Rectal smooth muscle tissue (tissue), 1 donor: ENCODE measurements at regions not wholly inside any gene's neighbourhood (a gene's known extent, or its start where the extent isn't known, plus 50 kb on each side); places are given as distances from the start of the nearest gene placed in this dataset.

Experiments
- H3K27ac ChIP-seq: one replicate; pipeline ENCODE4 v1.7.0; 2013; ENCODE audit warnings: low read depth, low read length, inconsistent platforms
- H3K27me3 ChIP-seq: one replicate; pipeline ENCODE4 v1.7.0; 2013; ENCODE audit warnings: low read length; ENCODE audit not compliant: control insufficient read depth, insufficient read depth
- H3K36me3 ChIP-seq: one replicate; pipeline ENCODE4 v1.7.0; 2013; ENCODE audit warnings: low read length; ENCODE audit not compliant: control insufficient read depth, insufficient read depth
- H3K4me1 ChIP-seq: one replicate; pipeline ENCODE4 v1.7.0; 2013; ENCODE audit warnings: low read length; ENCODE audit not compliant: control insufficient read depth, insufficient read depth
- H3K4me3 ChIP-seq: one replicate; pipeline ENCODE4 v1.7.0; 2013; ENCODE audit warnings: low read length
- H3K9ac ChIP-seq: one replicate; pipeline ENCODE4 v1.7.0; 2013; ENCODE audit warnings: low read length

- Histone ChIP-seq H3K36me3 (no peaks in the 10 kb centered on the region), H3K9ac (no peak overlapping the region), H3K27ac (no peak overlapping the region), H3K27me3 (no peaks in the 10 kb centered on the region), H3K4me3 (no peak overlapping the region), H3K4me1 (no peaks in the 10 kb centered on the region)
Measured at GRCh38 chr20:60250251-60250650, 292.0 kb downstream of the CDH26 start.

GRCh38 chr20:60252866-60253265 lies 294.6 kb downstream of the CDH26 start:
- no peaks in the 10 kb centered on the region for H3K4me1 ChIP-seq
- H3K4me3 ChIP-seq = no peak overlapping the region
- no peak overlapping the region for H3K27ac ChIP-seq
- no peaks in the 10 kb centered on the region for H3K36me3 ChIP-seq
- no peaks in the 10 kb centered on the region for H3K27me3 ChIP-seq
- no peak overlapping the region for H3K9ac ChIP-seq

GRCh38 chr20:60253471-60253870 lies 295.2 kb downstream of the CDH26 start:
- Histone ChIP-seq H3K27me3 (no peaks in the 10 kb centered on the region), H3K9ac (no peak overlapping the region), H3K36me3 (no peaks in the 10 kb centered on the region), H3K4me3 (no peak overlapping the region), H3K4me1 (no peaks in the 10 kb centered on the region), H3K27ac (no peak overlapping the region)

GRCh38 chr20:60254901-60255411 lies 296.7 kb downstream of the CDH26 start:
- no peaks in the 10 kb centered on the region for H3K36me3 ChIP-seq
- H3K4me1 ChIP-seq = no peaks in the 10 kb centered on the region
- no peak overlapping the region for H3K9ac ChIP-seq
- H3K4me3 ChIP-seq = no peak overlapping the region
- no peak overlapping the region for H3K27ac ChIP-seq
- H3K27me3 ChIP-seq = no peaks in the 10 kb centered on the region

- no peaks in the 10 kb centered on the region for H3K27me3 ChIP-seq
- H3K4me1 ChIP-seq = no peaks in the 10 kb centered on the region
- H3K27ac ChIP-seq = no peak overlapping the region
- H3K4me3 ChIP-seq = no peak overlapping the region
- no peaks in the 10 kb centered on the region for H3K36me3 ChIP-seq
- H3K9ac ChIP-seq = no peak overlapping the region
Measured at GRCh38 chr20:60255415-60255814, 297.2 kb downstream of the CDH26 start.

- Histone ChIP-seq H3K27me3 (no peaks in the 10 kb centered on the region), H3K9ac (no peak overlapping the region), H3K4me1 (no peaks in the 10 kb centered on the region), H3K27ac (no peak overlapping the region), H3K36me3 (no peaks in the 10 kb centered on the region), H3K4me3 (no peak overlapping the region)
Measured at GRCh38 chr20:60255866-60256265, 297.6 kb downstream of the CDH26 start.

GRCh38 chr20:60256811-60257210 lies 298.6 kb downstream of the CDH26 start:
- H3K4me3 ChIP-seq = no peak overlapping the region
- no peaks in the 10 kb centered on the region for H3K4me1 ChIP-seq
- no peak overlapping the region for H3K9ac ChIP-seq
- H3K36me3 ChIP-seq = no peaks in the 10 kb centered on the region
- H3K27me3 ChIP-seq = no peaks in the 10 kb centered on the region
- no peak overlapping the region for H3K27ac ChIP-seq

GRCh38 chr20:60257671-60258070 lies 299.4 kb downstream of the CDH26 start:
- Histone ChIP-seq H3K9ac (no peak overlapping the region), H3K36me3 (no peaks in the 10 kb centered on the region), H3K4me3 (no peak overlapping the region), H3K4me1 (no peaks in the 10 kb centered on the region), H3K27ac (no peak overlapping the region), H3K27me3 (no peaks in the 10 kb centered on the region)

- Histone ChIP-seq H3K27ac (no peak overlapping the region), H3K4me1 (no peaks in the 10 kb centered on the region), H3K4me3 (no peak overlapping the region), H3K27me3 (no peaks in the 10 kb centered on the region), H3K9ac (no peak overlapping the region), H3K36me3 (no peaks in the 10 kb centered on the region)
Measured at GRCh38 chr20:60258255-60258863, 300.1 kb downstream of the CDH26 start.

GRCh38 chr20:60261333-60261732 lies 303.1 kb downstream of the CDH26 start:
- Histone ChIP-seq H3K9ac (no peak overlapping the region), H3K27ac (no peak overlapping the region), H3K27me3 (no peaks in the 10 kb centered on the region), H3K4me3 (no peak overlapping the region), H3K36me3 (no peaks in the 10 kb centered on the region), H3K4me1 (no peaks in the 10 kb centered on the region)

GRCh38 chr20:60262967-60263603 lies 304.9 kb downstream of the CDH26 start:
- Histone ChIP-seq H3K4me3 (no peak overlapping the region), H3K27me3 (no peaks in the 10 kb centered on the region), H3K4me1 (no peaks in the 10 kb centered on the region), H3K36me3 (no peaks in the 10 kb centered on the region), H3K27ac (no peak overlapping the region), H3K9ac (no peak overlapping the region)

- Histone ChIP-seq H3K4me1 (no peaks in the 10 kb centered on the region), H3K9ac (no peak overlapping the region), H3K4me3 (no peak overlapping the region), H3K36me3 (no peaks in the 10 kb centered on the region), H3K27me3 (no peaks in the 10 kb centered on the region), H3K27ac (no peak overlapping the region)
Measured at GRCh38 chr20:60263725-60264709, 305.8 kb downstream of the CDH26 start.
